GM12878 (cell line): ENCODE measurements at regions not wholly inside any gene's neighbourhood (a gene's known extent, or its start where the extent isn't known, plus 50 kb on each side); places are given as distances from the start of the nearest gene placed in this dataset.

Experiments
- ATAC-seq: fragments of 200-7000 bp; cut with Tn5 transposase; 3 replicates; pipeline ENCODE4 v1.9.1; 2020; ENCODE audit warnings: mild to moderate bottlenecking, moderate library complexity
- BruUV-seq: library from RNA; stranded (reverse); fragments of 400-500 nt; replicated peaks from 2 replicates; lab custom pipeline; 2021; lab: Mats Ljungman, UMichigan
- CTCF ChIA-PET: fragments of 300-600 bp; sonication (Branson Sonifier 250); formaldehyde crosslinking; extraction: SDS; loops from one replicate; lab custom pipeline; 2021; ENCODE audit warnings: inconsistent platforms; lab: Yijun Ruan, JAX
- POLR2A ChIA-PET: fragments of 350-600 bp; formaldehyde crosslinking; extraction: SDS; loops from one replicate; lab custom pipeline; 2021; ENCODE audit warnings: inconsistent platforms; lab: Charles Lee
- RAD21 ChIA-PET: fragments of 300-600 bp; sonication (Branson Sonifier 250); formaldehyde crosslinking; loops from one replicate; lab custom pipeline; 2023; ENCODE audit warnings: antibody characterized with exemption; ENCODE audit not compliant: unreplicated experiment; lab: Charles Lee
- SMC1A ChIA-PET: fragments of 300-600 bp; sonication (Branson Sonifier 250); formaldehyde crosslinking; loops from one replicate; lab custom pipeline; 2023; ENCODE audit not compliant: unreplicated experiment, uncharacterized antibody; lab: Charles Lee
- DNase-seq: peaks from one replicate; pipeline ENCODE4 v3.0.0-alpha.2; 2011; ENCODE audit warnings: low read depth, low spot score
- FAIRE-seq: peaks from 3 replicates; lab custom pipeline; 2011; peaks lifted over from hg19 to GRCh38; lab: Jason Lieb, UNC
- H2AFZ ChIP-seq: 2 replicates; pipeline ENCODE4 v1.6.0; 2011; ENCODE audit warnings: low read depth, low read length, control low read depth; ENCODE audit not compliant: control insufficient read depth
- H3K27ac ChIP-seq: 2 replicates; pipeline ENCODE4 v1.5.1; 2011; ENCODE audit warnings: control low read depth; ENCODE audit not compliant: control insufficient read depth, insufficient read depth
- H3K27me3 ChIP-seq, 2 experiments: replicated peaks in 1 of 2; 2 replicates each; pipeline versions ENCODE4 v1.6.0 to v1.6.1; 2011; ENCODE audit warnings: low read length in 1 of 2; ENCODE audit not compliant: control insufficient read depth in 2 of 2, insufficient read depth in 2 of 2
- H3K36me3 ChIP-seq, 2 experiments: 2 replicates each; pipeline ENCODE4 v1.5.1; 2011; ENCODE audit warnings: low read length in 1 of 2; ENCODE audit not compliant: control insufficient read depth in 2 of 2, insufficient read depth in 2 of 2
- H3K4me1 ChIP-seq: 2 replicates; pipeline ENCODE4 v1.6.1; 2011; ENCODE audit warnings: mild to moderate bottlenecking, low read length, moderate library complexity, mixed read lengths; ENCODE audit not compliant: control insufficient read depth, insufficient read depth
- H3K4me2 ChIP-seq: 2 replicates; pipeline ENCODE4 v1.6.0; 2011; ENCODE audit warnings: control low read depth; ENCODE audit not compliant: control insufficient read depth, insufficient read depth
- H3K4me3 ChIP-seq: fragments of 200-600 bp; sonication (generic); 2 replicates; pipeline ENCODE4 v1.5.1; 2016
- H3K79me2 ChIP-seq: 2 replicates; pipeline ENCODE4 v1.6.0; 2011; ENCODE audit warnings: low read length; ENCODE audit not compliant: control insufficient read depth, insufficient read depth
- H3K9ac ChIP-seq: 2 replicates; pipeline ENCODE4 v1.8.0; 2011; ENCODE audit warnings: low read length, control low read depth, mixed read lengths; ENCODE audit not compliant: control insufficient read depth, insufficient read depth
- H3K9me3 ChIP-seq: replicated peaks from 3 replicates; pipeline ENCODE4 v1.5.1; 2011; ENCODE audit warnings: mild to moderate bottlenecking, low read length; ENCODE audit not compliant: control insufficient read depth, insufficient read depth
- H4K20me1 ChIP-seq: 2 replicates; pipeline ENCODE4 v1.6.0; 2011; ENCODE audit not compliant: control insufficient read depth, insufficient read depth
- BCL11A ChIP-seq: IDR thresholded peaks from 2 replicates; pipeline ENCODE4 v1.6.1; 2011; ENCODE audit warnings: low read depth, low read length
- FOXK2 ChIP-seq: fragments of 450-650 bp; IDR thresholded peaks from 2 replicates; pipeline ENCODE4 v1.6.1; 2017; ENCODE audit warnings: mild to moderate bottlenecking, moderate library complexity
- GABPA ChIP-seq: IDR thresholded peaks from 2 replicates; pipeline ENCODE4 v1.6.1; 2014; ENCODE audit warnings: antibody characterized with exemption, low read depth, mild to moderate bottlenecking, inconsistent platforms
- JUND ChIP-seq: IDR thresholded peaks from 2 replicates; pipeline ENCODE4 v1.6.1; 2012; ENCODE audit warnings: low read depth, mild to moderate bottlenecking, low read length, improper control_type of control experiment, moderate library complexity
- LARP7 ChIP-seq: fragments of 450-650 bp; IDR thresholded peaks from 2 replicates; pipeline ENCODE4 v1.6.1; 2017; ENCODE audit warnings: mild to moderate bottlenecking
- MXI1 ChIP-seq: fragments of 150-350 bp; IDR thresholded peaks from 2 replicates; pipeline ENCODE4 v1.6.1; 2011; ENCODE audit warnings: low read depth, mild to moderate bottlenecking, inconsistent platforms, low read length, improper control_type of control experiment
- NFIC ChIP-seq: IDR thresholded peaks from 2 replicates; pipeline ENCODE4 v1.6.1; 2012; ENCODE audit warnings: low read depth, mild to moderate bottlenecking, inconsistent platforms, low read length, moderate library complexity
- NFYA ChIP-seq: IDR thresholded peaks from 2 replicates; pipeline ENCODE4 v1.6.1; 2011; ENCODE audit warnings: low read depth, mild to moderate bottlenecking, low read length, improper control_type of control experiment, borderline replicate concordance
- PML ChIP-seq: IDR thresholded peaks from 2 replicates; pipeline ENCODE4 v1.6.1; 2012; ENCODE audit warnings: low read length, inconsistent platforms
- YBX1 ChIP-seq: fragments of 450-650 bp; IDR thresholded peaks from 2 replicates; pipeline ENCODE4 v1.6.1; 2016; ENCODE audit warnings: antibody characterized with exemption
- in situ Hi-C: fragments of 300-500 bp; cut with MboI; formaldehyde crosslinking; loops from 9 replicates; pipeline ENCODE4 v1.14.3; 2018; ENCODE audit warnings: mixed read lengths
- intact Hi-C: fragments of 100-400 bp; cut with micrococcal nuclease; formaldehyde crosslinking; loops from one replicate; pipeline ENCODE4 v1.14.2; 2022; ENCODE audit not compliant: unreplicated experiment
- TF ChIP-seq, protein P1 (sequence below): fragments of 150-350 bp; IDR thresholded peaks from 2 replicates; pipeline ENCODE4 v1.6.1; 2016; ENCODE audit warnings: low read depth, low read length
- TF ChIP-seq, protein P2 (sequence below), 3 experiments: IDR thresholded peaks in 2 of 3; conservative IDR thresholded peaks in 1 of 3; 2 replicates each; pipeline ENCODE4 v1.5.1; 2011; ENCODE audit warnings: low read depth in 3 of 3, low read length in 3 of 3, mild to moderate bottlenecking in 3 of 3, control low read depth in 2 of 3, moderate library complexity in 2 of 3, inconsistent platforms in 1 of 3, mixed read lengths in 1 of 3; ENCODE audit not compliant: control insufficient read depth in 2 of 3, insufficient read depth in 1 of 3; ENCODE audit errors: extremely low read depth in 1 of 3

DNA sequence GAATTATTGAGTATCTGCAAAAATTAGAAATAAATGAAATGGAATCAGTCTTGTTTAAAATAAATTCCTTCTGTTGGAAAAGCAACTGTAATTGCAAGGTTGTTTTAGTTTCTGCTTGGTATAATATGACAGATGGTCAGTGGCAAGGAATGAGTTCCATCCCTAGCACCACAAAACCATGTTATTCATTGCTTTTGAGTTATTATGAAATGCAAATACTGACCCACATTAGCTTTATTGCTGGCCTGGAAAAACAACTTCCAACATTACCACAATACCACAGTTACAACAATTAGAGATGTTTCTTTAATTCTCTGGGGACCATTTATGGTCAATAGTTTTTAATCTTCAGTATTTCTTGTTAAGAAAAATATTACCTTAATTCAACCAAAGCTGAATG lies 194.4 kb downstream of the TMA16 start:
- Histone ChIP-seq H3K9me3 (no peaks in the 10 kb centered on the region), H3K4me2 (no peak overlapping the region), H2AFZ (no peak overlapping the region), H3K27me3 (no peaks in the 10 kb centered on the region), H3K4me1 (no peaks in the 10 kb centered on the region), H3K27ac (no peak overlapping the region), H3K36me3 (no peaks in the 10 kb centered on the region), H3K4me3 (no peak overlapping the region), H3K9ac (no peak overlapping the region)
- ChIA-PET POLR2A (no interaction called here), RAD21 (interaction anchor here (0.7 to 3.2 kb wide), 4 partner anchors 8 to 65 kb away, joined by 3 to 10 read pairs (median 4); no protein-coding TSS in a partner anchor), CTCF (interaction anchor here (1.0 to 6.9 kb wide), 5 partner anchors 7 to 137 kb away, joined by 3 to 42 read pairs (median 11); no protein-coding TSS in a partner anchor), SMC1A (interaction anchor here (0.5 to 2.2 kb wide), 8 partner anchors 11 to 527 kb away, joined by 3 to 8 read pairs (median 4); no protein-coding TSS in a partner anchor)
- no peak for FAIRE-seq
- no TSS peak for BruUV-seq
- intact Hi-C loops, result loop anchor here (10.0 kb wide), 1 partner anchor 1056 kb away; no protein-coding TSS in a partner anchor
- ATAC-seq, result no peak
- in situ Hi-C loops, result no loop called here
- DNase-seq, result no peak
- TF ChIP-seq NFYA, result no peak
- TF ChIP-seq, all 136 proteins: peak for 0
- Histone ChIP-seq H3K79me2 (no peaks in the 10 kb centered on the region), H4K20me1 (no peaks in the 10 kb centered on the region)

DNA sequence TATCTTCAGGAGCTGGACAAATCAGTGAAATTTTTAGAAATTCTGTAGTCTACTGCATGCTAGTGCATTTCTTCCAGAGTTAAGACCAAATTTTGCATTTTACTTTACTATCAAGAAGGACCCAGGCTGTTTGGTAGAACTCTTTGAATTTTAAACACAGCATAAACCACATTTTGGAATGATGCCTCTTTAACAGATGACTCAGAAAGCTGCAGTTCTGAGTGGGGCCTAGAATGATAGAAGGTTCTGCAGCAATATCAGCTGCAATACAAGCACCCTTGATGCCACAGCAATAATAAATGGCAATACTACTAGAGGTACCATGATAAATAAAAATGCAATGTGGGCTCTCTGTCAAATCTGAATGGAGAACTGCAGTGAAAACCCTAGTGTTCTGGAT lies 198.7 kb downstream of the TMA16 start:
- Histone ChIP-seq H3K4me1 (no peaks in the 10 kb centered on the region), H3K9ac (no peak overlapping the region), H3K9me3 (peaks cover 4% of the 10 kb centered on the region; the same call in 2 of the 3 replicates), H3K79me2 (no peaks in the 10 kb centered on the region), H3K27me3 (no peaks in the 10 kb centered on the region), H3K4me3 (no peak overlapping the region), H2AFZ (no peak overlapping the region), H4K20me1 (no peaks in the 10 kb centered on the region), H3K4me2 (no peak overlapping the region), H3K36me3 (no peaks in the 10 kb centered on the region), H3K27ac (no peak overlapping the region)
- in situ Hi-C loops (no loop called here), intact Hi-C loops (no loop called here)
- POLR2A ChIA-PET, result no interaction called here
- CTCF ChIA-PET, result interaction anchor here (0.6 to 6.9 kb wide), 5 partner anchors 15 to 143 kb away, joined by 3 to 42 read pairs (median 5); no protein-coding TSS in a partner anchor
- BruUV-seq, result no TSS peak
- ATAC-seq, result no peak
- RAD21 ChIA-PET, result no interaction called here
- no peak for FAIRE-seq
- SMC1A ChIA-PET, result interaction anchor here (0.7 to 1.3 kb wide), 2 partner anchors 51 to 61 kb away, joined by 3 to 4 read pairs; no protein-coding TSS in a partner anchor
- DNase-seq, result no peak
- no peak for TF ChIP-seq LARP7
- no peak for TF ChIP-seq FOXK2
- no peak for TF ChIP-seq BCL11A
- TF ChIP-seq GABPA, result no peak
- no peak for TF ChIP-seq PML
- no peak for TF ChIP-seq JUND
- TF ChIP-seq, protein P1, sequence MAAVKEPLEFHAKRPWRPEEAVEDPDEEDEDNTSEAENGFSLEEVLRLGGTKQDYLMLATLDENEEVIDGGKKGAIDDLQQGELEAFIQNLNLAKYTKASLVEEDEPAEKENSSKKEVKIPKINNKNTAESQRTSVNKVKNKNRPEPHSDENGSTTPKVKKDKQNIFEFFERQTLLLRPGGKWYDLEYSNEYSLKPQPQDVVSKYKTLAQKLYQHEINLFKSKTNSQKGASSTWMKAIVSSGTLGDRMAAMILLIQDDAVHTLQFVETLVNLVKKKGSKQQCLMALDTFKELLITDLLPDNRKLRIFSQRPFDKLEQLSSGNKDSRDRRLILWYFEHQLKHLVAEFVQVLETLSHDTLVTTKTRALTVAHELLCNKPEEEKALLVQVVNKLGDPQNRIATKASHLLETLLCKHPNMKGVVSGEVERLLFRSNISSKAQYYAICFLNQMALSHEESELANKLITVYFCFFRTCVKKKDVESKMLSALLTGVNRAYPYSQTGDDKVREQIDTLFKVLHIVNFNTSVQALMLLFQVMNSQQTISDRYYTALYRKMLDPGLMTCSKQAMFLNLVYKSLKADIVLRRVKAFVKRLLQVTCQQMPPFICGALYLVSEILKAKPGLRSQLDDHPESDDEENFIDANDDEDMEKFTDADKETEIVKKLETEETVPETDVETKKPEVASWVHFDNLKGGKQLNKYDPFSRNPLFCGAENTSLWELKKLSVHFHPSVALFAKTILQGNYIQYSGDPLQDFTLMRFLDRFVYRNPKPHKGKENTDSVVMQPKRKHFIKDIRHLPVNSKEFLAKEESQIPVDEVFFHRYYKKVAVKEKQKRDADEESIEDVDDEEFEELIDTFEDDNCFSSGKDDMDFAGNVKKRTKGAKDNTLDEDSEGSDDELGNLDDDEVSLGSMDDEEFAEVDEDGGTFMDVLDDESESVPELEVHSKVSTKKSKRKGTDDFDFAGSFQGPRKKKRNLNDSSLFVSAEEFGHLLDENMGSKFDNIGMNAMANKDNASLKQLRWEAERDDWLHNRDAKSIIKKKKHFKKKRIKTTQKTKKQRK, result no peak
- TF ChIP-seq, protein P2, sequence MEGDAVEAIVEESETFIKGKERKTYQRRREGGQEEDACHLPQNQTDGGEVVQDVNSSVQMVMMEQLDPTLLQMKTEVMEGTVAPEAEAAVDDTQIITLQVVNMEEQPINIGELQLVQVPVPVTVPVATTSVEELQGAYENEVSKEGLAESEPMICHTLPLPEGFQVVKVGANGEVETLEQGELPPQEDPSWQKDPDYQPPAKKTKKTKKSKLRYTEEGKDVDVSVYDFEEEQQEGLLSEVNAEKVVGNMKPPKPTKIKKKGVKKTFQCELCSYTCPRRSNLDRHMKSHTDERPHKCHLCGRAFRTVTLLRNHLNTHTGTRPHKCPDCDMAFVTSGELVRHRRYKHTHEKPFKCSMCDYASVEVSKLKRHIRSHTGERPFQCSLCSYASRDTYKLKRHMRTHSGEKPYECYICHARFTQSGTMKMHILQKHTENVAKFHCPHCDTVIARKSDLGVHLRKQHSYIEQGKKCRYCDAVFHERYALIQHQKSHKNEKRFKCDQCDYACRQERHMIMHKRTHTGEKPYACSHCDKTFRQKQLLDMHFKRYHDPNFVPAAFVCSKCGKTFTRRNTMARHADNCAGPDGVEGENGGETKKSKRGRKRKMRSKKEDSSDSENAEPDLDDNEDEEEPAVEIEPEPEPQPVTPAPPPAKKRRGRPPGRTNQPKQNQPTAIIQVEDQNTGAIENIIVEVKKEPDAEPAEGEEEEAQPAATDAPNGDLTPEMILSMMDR (IDR thresholded peaks at IDR 0.05 in 2 of 3, conservative IDR thresholded peaks at IDR 0.05 in 1 of 3; ENCODE audit: control insufficient read depth in 2 of 3, extremely low read depth in 1 of 3, insufficient read depth in 1 of 3, low read depth in 3 of 3, low read length in 3 of 3), result no peak
- no peak for TF ChIP-seq MXI1
- TF ChIP-seq YBX1, result no peak
- no peak for TF ChIP-seq NFIC
